ENCODE measurements at regions not wholly inside any gene's neighbourhood (a gene's known extent, or its start where the extent isn't known, plus 50 kb on each side); places are given as distances from the start of the nearest gene placed in this dataset.
"Not testable (repeated sequence)": the region's sequence is repeated elsewhere in the genome, so short reads cannot be mapped to it uniquely, and the experiment has no call there.

DNA sequence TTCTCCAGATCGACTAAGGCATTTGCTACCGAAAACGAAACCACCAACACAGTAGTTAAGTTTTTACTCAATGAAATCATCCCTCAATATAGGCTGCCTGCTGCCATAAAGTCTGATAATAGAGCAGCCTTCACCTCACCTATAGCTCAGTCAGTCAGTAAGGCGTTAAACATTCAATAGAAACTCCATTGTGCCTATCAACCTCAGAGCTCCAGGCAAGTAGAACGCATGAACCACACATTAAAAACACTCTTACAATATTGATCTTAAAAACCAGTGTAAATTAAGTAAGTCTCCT is 160.6 kb downstream of the DEFB131A start:
- DNase-seq = not testable (repeated sequence)

DNA sequence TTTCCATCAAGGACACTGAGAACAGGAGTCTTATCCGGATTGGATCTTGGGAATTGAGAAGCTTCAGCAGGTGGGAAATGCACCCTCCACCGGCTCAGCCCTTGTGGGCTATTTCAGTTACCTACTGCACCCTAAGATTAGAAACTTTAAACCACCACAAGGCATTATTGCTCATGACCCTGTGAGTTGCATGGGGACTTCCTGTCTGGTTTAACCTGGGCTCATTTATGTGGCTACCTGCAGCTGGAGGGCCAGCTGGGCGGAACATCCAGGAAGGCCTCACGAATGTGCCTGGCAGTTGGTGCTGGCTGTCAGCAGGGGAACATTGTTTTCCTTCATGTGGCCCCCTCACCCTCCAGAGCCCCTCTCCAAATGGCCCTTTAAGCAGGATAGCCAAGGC is 164.1 kb downstream of the DEFB131A start:
- no peak for DNase-seq

DNA sequence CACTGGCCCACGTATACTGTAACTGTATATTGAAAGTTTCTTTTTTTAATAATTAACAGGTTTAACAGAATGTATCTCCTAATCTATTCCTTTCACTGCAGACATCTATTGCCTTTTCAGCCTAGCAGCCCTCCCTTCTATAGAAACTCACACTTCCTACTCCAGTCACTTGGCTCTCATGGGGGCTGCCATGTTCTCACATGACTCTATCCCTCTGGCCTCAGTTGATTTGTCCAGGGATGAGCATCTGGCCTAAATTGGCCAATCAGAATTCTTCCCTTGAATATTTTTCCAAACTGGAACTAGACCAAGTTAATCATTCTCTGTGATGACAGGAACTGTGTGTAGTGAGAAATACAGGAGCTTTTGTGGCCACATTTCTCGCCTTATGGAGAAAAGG is 166.1 kb downstream of the DEFB131A start:
- not testable (repeated sequence) for DNase-seq

DNA sequence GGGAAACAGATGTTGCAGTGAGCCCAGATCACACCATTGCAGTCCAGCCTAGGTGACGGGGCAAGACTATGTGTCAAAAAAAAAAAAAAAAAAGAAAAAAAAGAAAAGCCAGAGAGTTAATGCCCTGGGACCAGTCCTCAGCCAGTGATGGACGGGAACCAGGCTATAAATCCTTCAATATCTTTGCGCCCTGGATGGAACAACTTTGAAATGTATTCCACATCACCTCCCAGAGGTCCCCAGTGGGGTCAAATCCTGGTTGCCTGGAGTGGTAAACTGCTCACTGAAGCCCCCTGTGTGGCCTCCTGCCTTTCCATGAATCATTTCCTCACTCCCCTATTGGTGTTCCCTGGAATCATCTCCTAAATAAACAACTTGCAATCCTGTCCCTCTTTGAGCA is 166.9 kb downstream of the DEFB131A start:
- no peak for DNase-seq

DNA sequence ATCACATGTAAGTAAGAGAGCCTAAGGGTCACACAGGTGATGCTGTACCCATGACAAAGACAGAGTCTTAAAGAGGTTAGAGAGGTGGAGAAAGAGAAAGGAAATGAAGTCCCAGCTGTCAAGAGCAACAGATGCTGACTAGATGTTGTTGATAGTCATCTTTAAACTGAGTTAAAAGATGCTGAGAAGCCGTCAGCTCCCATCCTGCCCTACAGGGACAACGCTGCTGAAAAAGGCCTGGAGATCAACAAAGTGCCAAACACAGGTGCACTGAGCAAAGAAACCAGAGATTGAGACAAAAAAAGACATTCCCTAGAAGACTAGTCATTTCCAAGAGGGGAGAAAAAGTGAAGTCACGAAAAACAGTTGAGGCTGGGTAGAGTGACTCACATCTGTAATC is 145.0 kb upstream of the DRD5 start:
- not testable (repeated sequence) for DNase-seq

DNA sequence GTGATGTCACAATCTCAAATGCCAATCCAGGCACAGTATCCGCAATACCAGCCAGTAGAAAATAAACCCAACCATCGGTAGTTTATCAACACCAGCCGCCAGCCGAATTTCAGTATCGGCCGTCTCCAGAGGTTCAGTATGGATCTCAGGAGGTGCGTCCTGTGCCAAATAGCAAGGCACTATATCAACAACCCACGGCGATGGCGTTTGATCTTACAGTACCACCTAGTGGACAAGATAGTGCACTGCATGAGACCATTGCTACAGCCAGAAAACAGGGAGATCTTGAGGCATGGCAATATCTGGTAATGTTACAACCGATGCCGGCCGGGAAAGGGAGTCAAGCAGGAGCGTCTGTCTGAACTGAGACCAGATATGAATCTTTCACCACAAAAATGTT is 121.8 kb upstream of the DRD5 start:
- not testable (repeated sequence) for DNase-seq

DNA sequence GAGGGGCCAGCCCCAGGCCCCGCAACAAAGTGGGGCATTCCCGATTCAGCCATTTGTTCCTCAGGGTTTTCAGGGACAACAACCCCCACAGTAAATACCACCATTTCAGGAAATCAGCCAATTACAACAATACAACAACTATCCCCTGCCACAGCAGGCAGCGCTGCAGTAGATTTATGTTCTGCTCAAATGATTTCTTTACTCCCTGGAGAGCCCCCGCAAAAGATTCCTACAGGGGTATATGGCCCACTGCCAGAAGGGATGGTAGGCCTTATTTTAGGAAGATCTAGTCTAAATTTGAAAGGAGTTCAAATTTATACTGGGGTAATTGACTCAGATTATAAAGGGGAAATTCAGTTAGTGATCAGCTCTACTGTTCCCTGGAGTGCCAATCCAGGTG is 120.5 kb upstream of the DRD5 start:
- DNase-seq = not testable (repeated sequence)

DNA sequence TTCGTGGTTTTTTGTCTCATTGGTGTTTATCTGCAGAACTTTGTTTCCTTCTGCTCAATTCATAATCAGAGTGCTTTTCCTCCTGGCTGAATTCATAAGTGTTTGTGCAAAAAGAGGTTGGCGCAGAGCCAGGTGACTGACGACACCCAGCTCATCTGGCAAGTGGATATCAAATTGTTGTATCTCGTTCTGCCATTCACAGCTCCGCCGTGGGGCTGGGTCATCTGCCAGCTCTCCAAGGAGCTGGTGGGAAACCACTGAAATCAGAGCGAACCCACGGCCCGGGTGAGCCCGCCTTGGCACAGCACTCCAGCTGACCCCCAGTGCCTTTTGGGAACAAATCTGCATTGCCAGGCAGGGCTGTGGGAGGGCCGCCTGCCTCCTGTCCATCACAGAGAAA is 110.7 kb upstream of the DRD5 start:
- DNase-seq = peak; percentile 19

DNA sequence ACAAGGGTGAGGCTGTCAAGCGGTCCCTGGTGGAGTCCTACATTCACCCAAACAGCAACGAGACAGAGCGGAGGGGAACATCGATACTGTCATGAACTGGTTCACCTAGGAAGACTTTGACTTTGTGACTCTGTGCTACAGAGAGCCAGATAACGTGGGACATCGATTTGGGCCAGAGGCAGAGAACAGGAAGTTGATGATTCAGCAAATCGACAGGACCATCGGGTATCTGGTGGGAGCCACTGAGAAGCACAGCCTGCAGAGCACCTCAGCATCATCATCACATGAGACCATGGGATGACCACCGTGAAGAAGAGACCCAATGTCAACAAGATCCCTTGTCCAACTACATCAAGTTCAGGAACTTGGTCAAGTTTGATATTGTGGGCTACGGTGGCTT is 104.1 kb upstream of the DRD5 start:
- not testable (repeated sequence) for DNase-seq

DNA sequence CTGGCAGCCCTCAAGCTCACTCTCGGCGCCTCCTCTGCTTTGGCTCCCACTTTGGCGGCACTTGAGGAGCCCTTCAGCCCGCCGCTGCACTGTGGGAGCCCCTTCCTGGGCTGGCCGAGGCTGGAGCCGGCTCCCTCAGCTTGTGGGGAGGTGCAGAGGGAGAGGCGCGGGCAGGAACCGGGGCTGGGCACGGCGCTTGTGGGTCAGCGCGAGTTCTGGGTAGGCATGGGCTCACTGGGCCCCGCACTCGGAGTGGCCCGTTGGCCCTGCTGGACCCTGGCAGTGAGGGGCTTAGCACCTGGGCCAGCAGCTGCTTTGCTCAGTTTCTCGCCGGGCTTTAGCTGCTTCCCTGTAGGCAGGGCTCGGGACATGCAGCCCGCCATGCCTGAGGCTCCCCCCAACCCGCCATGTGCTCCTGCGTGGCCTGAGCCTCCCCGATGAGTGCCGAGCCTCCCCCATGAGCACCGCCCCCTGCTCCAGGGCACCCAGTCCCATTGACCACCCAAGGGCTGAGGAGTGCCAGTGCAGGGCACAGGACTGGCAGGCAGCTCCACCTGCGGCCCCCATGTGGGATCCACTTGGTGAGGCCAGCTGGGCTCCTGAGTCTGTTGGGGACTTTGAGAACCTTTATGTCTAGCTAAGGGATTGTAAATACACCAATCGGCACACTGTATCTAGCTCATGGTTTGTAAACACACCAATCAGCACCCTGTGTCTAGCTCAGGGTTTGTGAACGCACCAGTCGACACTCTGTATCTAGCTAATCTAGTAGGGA is 101.5 kb upstream of the DRD5 start:
- no peak for DNase-seq

DNA sequence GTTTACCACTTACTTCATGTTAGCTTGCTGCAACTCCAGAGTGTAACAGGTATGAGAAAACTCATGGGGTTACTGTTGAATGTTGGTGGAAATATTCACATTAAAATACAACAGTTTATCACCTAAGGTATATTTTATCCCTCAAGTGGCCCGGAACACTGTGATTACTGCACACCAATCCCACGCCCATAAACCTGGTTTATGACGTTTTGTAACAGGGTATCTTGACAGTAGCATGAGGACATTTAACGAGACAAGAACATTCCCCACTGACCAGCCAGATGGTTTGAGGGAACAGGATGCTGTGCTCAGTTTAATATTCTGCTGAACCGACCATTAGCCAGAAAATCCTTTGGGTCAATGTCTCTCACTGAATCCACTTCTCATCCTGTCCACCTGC is 98.3 kb upstream of the DRD5 start:
- DNase-seq = not testable (repeated sequence)

DNA sequence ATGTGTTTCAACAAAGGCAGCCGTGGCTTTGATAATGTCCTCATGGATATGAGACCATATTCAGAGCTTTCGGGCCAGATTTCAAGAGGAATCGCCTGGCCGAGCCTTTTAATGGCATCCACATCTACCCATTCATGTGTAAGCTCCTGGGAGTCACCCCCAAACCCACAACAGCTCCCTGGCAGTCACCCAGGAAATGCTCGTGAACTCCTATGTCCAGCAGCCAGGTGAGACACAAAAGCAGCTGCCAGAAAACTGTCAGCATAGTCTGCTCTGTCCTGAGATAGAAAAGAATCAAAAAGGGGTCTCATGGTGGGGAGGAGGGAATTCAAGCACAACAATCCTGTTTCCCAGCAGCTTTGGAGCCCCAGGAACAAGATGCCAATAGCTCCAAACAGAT is 96.4 kb upstream of the DRD5 start:
- not testable (repeated sequence) for DNase-seq

DNA sequence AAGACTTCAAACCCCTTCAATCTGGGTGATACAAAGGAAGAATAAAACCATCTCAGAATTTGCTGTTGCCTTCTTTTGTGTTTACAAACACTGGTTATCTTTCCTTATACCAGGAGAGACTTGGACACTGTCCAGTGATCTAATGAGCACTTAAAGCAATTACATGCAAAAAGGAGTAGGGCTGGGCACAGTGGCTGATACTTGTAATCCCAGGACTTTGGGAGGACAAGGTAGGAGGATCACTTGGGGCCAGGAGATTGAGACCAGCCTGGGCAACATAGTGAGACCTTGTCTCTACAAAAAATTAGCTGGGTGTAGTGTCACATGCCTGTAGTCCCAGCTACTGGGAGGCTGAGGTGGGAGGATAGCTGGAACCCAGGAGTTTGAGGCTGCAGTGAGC is 95.7 kb upstream of the DRD5 start:
- DNase-seq = no peak

DNA sequence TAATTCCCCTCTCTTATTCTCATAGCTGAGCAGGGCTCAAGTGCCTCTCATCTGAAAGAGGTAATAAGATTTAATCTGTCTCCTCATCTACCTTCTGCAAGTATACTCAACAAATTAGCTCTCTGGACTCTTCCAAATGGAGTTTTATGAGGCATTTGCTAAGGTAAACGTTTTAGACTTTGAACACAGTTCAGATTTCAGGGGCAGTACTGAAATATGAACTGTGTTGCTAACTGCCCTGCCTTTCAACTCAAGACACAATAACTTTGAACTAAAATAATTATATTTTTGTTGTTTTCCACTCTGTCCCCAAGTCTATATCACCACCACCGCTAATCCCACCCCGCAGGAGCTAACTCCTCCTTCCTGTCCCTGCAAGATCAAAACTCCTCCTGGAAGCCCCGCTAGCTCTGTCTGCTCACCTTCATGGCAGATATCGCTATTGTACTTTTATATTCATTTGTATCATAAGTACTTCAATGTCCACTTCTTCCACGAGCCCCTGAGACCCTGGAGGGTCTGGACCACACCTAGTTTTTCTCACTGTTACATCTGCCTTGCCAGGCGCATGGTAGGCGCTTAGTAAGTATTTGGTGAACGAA is 90.7 kb upstream of the DRD5 start:
- not testable (repeated sequence) for DNase-seq

DNA sequence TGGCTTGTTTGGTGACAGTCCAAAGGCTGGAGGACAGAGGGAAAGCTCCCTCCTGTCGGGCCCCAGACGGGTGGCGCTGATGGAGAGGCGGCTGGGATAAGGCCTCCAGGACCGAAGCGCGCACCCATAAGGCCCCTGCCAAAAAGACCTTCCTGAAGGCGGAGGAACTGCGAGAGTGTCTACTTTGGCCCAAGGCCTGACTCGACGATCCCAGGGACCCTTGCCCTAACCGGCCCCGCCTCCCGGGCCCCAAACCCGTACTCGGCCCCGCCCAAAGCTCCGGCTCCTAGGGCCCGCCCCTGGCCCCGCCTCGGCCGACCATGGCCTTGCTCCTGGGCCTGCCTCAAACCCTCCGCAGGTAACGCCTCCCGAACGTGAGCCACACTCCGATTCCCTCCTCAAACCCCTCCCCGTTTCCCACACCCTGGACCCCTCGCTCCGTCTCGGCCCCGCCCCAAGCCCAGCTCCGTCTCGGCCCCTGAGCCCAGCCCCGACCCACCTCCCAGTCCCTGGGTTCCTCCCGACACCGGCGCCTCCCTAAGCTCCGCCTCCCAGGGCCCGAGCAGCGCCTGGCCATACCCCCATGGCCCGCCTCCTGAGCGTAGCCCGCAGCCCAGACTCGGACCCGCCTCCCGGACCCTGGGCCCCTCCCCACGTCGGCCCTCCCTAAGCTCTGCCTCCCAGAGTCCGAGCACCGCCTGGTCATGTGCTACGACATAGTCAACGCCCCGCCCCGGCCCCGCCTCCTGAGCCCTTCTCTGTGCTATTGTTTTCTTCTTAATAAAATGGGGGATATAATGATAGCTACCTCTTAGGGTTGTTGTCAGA is 90.0 kb upstream of the DRD5 start:
- peak; percentile 74 for DNase-seq

DNA sequence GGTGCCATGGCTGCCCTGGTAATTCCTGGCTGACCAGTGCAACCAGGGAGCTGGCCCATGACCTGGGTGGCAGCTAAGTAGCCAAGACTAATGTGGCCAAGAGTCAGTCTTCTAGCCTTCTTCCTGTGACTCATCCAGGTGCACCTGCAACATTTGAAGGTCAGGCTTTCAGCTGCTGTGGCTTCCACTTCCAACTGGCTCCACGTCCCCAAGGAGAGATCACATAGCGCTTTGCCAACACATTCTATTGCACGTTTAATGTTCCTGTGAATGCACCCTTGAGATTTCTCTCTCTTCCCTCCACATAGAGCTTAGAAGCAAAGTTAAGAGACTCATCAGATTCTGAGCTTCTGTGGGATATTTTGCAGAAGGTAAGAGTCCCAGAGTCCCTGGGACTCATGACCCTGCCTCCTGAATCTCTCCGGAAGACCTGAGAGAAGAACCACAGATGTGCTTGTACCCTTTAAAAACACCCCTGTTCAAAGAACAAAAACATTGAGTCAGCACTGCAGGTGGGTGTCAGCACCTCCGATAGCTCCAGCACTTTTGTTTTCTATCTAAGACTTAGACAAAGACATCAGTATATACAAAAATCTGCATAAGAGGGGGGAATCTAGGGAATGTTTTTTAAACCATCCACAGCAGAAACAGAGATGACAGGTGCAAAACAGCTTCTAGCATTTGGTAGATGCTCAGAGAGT is 88.5 kb upstream of the DRD5 start:
- DNase-seq = not testable (repeated sequence)

DNA sequence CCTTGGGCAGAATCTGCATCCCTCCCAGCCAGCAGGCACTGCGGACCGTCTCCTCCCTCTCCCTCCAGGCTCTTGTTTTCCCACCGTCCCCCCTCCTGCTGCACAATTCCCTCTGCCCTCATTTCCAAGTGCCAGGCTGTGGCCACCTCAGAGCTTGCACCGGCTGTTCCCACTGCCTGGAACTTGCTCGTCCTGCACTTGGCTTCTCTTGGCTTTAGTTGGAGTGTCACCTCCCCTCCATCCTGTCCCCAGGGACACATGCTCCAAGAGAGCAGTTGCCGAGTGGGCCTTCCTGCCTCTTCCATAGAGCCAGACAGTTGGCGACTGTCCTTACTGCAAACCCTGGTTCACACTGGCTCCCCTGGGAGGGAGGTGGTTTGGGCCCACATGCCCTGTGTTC is 87.0 kb upstream of the DRD5 start:
- DNase-seq = not testable (repeated sequence)

DNA sequence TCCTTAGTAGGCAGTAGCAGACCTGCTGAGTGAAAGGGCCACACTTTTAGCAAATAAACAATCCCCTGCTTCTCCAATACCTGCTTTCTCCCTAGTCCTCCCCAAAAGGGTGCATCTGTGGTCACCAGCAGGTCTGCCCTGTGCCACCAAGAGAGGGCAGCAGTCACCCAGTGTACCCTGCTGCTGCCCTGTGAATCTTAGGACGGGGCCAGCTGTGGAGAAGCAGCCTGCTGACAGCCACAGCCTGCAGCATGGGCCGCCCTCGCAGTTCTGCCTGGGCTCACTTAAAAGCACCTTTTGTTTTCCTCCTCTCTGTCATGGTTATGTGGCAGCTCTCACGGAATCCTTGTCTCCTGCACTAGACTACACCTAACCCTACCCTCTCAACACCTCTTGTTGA is 85.4 kb upstream of the DRD5 start:
- not testable (repeated sequence) for DNase-seq

DNA sequence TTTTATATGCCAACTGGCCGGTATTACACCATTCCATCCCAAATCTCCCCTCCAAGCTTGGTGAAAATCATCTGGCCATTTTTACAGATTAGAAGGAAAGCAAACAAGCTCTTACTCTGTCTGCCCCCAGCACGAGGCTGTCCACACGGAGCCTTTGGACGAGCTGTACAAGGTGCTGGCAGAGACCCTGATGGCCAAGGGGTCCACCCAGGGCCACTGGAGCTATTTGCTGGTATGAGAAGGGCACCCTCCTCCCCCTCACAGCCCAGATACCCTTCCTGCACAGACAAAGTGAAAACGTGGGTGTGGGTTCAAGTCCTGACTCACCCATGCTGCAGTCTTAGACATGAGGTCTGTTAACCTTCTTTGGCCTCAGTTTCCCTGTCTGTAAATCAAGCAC is 84.9 kb upstream of the DRD5 start:
- DNase-seq = not testable (repeated sequence)

DNA sequence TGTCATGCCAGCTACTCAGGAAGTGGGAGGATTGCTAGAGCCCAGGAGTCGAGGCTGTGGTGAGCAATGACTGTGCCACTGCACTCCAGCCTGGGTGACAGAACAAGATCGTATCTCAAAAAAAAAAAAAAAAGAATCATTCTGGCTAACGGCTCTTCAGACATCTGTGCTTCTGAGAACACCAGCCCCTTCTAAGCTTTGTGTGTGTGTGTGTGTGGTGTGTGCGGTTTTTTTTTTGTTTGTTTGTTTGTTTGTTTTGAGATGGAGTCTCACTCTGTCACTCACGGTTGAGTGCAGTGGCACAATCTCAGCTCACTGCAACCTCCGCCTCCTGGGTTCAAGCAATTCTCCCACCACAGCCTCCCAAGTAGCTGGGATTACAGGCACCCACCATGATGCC is 79.4 kb upstream of the DRD5 start:
- DNase-seq = not testable (repeated sequence)

DNA sequence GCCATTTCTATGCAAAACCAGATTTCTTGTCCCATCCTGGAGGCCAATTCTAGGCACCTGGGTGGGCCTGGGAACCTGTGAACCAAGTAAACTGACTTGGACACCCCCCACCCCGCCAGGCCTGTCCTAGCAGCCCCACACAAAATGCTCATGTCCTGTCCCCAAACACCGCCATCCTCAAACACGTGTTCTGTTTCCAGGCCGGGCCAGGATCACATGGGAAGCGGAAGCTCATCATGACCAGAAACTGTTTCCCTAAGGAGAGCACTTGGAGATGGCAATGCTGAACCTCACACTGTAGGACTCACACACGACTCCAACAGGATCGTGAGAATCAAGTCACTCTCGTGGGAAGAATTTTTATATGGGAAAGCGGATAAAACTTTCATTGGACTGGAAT is 78.7 kb upstream of the DRD5 start:
- not testable (repeated sequence) for DNase-seq

DNA sequence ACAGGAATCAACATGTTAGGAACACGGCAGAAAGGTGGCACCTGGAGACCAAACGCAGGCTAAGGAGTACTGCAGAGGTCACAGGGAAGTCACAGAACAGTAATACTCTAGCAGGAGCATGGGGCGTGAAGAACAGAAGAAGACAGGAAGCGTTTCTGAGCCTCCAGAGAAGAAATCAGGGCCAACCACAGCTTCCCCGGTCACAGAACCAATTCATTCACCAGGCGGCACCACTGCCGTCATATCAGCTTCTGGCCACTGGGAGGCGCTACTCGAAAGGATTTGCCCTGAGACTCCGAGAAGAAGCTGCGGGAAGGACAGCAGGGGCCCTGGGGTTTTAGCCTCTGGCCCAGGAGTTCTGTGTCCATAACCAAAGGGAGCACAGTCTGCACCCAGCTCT is 78.0 kb upstream of the DRD5 start:
- DNase-seq = peak; percentile 32

DNA sequence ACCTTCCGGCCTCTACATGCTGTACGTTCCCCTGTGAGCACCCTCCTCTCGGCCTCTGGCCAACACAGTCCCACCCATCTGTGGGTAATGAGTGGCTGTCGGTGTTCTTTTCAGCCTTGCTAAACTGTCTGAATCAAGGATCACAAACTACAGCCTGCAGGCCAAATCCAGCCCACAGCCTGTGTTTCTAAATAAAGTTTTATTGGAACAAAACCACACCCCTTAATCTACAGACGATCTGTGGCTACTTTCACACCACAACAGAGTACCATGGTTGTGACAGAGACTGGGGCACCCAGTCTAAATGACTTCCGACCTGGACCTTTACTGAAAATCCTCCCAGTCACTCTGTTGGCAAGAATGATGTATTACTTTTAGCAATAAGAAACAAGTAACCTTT is 77.3 kb upstream of the DRD5 start:
- DNase-seq = not testable (repeated sequence)
